ENCODE measurements at regions not wholly inside any gene's neighbourhood (a gene's known extent, or its start where the extent isn't known, plus 50 kb on each side); places are given as distances from the start of the nearest gene placed in this dataset.

GRCh38 chr11:112769584-112769983 is 191.6 kb upstream of the NCAM1 start:
- no peak for ATAC-seq
- peaks cover 0 to 3% (median 0%) of the 10 kb centered on the region in 9 donors for H3K9me3 Mint-ChIP-seq
- DNase-seq: no peak
- POLR2A ChIA-PET: no interaction called here
- H3K36me3 Mint-ChIP-seq: no peaks in the 10 kb centered on the region
- peaks cover 0 to 4% (median 0%) of the 10 kb centered on the region in 4 donors for H3K4me1 Mint-ChIP-seq
- H3K4me3 Mint-ChIP-seq: no peak overlapping the region
- no peak overlapping the region for H3K27ac Mint-ChIP-seq
- H3K27me3 Mint-ChIP-seq: peaks cover 0 to 37% (median 5%) of the 10 kb centered on the region in 5 donors

DNA sequence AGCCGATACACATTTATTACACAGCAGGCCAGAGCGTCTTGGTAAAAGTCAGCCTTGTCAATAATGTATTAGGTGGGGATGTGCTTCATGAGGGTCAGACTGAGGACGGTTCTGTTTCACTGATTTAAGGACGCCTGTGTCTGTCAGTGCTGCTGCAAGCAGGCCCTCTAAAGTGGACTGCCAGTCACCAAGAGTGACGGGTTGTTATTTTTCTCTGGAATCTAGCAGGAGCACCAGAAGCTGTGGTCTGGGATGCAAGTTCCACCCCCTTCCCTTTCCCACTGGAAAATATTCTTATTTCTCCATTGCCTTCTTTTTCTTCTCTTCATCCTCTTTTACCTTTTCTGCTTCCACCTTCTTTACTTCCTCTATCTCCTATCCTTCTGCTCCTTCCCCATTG is 191.2 kb upstream of the NCAM1 start:
- Mint-ChIP-seq H3K9me3 (peaks cover 0 to 2% (median 0%) of the 10 kb centered on the region in 9 donors), H3K27me3 (peaks cover 0 to 37% (median 5%) of the 10 kb centered on the region in 5 donors), H3K4me3 (no peak overlapping the region), H3K27ac (no peak overlapping the region), H3K36me3 (no peaks in the 10 kb centered on the region), H3K4me1 (peaks cover 0 to 4% (median 0%) of the 10 kb centered on the region in 4 donors)
- DNase-seq (no peak), ATAC-seq (no peak)
- POLR2A ChIA-PET: no interaction called here

- peaks cover 0 to 37% (median 5%) of the 10 kb centered on the region in 5 donors for H3K27me3 Mint-ChIP-seq
- DNase-seq (no peak), ATAC-seq (no peak)
- H3K4me1 Mint-ChIP-seq: peaks cover 0 to 4% (median 0%) of the 10 kb centered on the region in 4 donors
- POLR2A ChIA-PET: no interaction called here
- H3K9me3 Mint-ChIP-seq: peaks cover 0 to 2% (median 0%) of the 10 kb centered on the region in 9 donors
- no peak overlapping the region for H3K27ac Mint-ChIP-seq
- no peak overlapping the region for H3K4me3 Mint-ChIP-seq
- no peaks in the 10 kb centered on the region for H3K36me3 Mint-ChIP-seq
Observed at GRCh38 chr11:112770487-112770886, 190.7 kb upstream of the NCAM1 start.

- peaks cover 0 to 2% (median 0%) of the 10 kb centered on the region in 9 donors for H3K9me3 Mint-ChIP-seq
- no peaks in the 10 kb centered on the region for H3K36me3 Mint-ChIP-seq
Observed at GRCh38 chr11:112771851-112772250, 189.4 kb upstream of the NCAM1 start.

DNA sequence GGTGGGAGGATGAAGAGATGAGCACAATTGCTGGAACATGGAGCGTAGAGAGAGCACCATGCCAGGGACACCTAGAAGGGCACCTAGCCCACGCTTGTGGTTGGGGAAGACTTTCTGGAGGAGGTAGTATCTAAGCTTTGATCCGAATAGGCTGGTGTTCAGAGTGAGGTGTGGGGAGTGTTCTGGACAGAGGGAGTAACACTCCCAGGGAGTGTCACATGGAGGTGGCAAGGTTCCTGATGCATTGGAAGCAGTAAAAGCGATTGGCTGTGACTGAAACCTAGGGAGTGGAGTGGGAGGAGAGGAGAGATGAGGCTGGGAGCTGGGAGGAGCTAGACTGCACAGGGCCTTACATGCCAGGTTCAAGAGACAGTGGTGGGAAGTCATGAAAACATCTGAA is 188.0 kb upstream of the NCAM1 start:
- no peak overlapping the region for H3K4me3 Mint-ChIP-seq
- POLR2A ChIA-PET: no interaction called here
- peaks cover 0 to 37% (median 5%) of the 10 kb centered on the region in 5 donors for H3K27me3 Mint-ChIP-seq
- peaks cover 0 to 4% (median 0%) of the 10 kb centered on the region in 4 donors for H3K4me1 Mint-ChIP-seq
- ATAC-seq (no peak), DNase-seq (no peak)
- H3K27ac Mint-ChIP-seq: no peak overlapping the region
- peaks cover 0 to 2% (median 0%) of the 10 kb centered on the region in 9 donors for H3K9me3 Mint-ChIP-seq
- no peaks in the 10 kb centered on the region for H3K36me3 Mint-ChIP-seq

More at GRCh38 chr11:112771851-112772250, 189.4 kb upstream of the NCAM1 start:
- DNase-seq (no peak), ATAC-seq (no peak)
- Mint-ChIP-seq H3K27me3 (peaks cover 0 to 37% (median 5%) of the 10 kb centered on the region in 5 donors), H3K4me3 (no peak overlapping the region), H3K4me1 (peaks cover 0 to 4% (median 0%) of the 10 kb centered on the region in 4 donors), H3K27ac (no peak overlapping the region)
- POLR2A ChIA-PET: no interaction called here

GRCh38 chr11:112776834-112777233 is 184.4 kb upstream of the NCAM1 start:
- Mint-ChIP-seq H3K4me3 (no peak overlapping the region), H3K27ac (no peak overlapping the region), H3K4me1 (peaks cover 0 to 4% (median 0%) of the 10 kb centered on the region in 4 donors), H3K27me3 (peaks cover 3 to 36% (median 9%) of the 10 kb centered on the region in 5 donors), H3K36me3 (no peaks in the 10 kb centered on the region), H3K9me3 (peaks cover 0 to 2% (median 0%) of the 10 kb centered on the region in 9 donors)
- DNase-seq: no peak
- POLR2A ChIA-PET: no interaction called here
- ATAC-seq: no peak

- Mint-ChIP-seq H3K27ac (no peak overlapping the region), H3K27me3 (peaks cover 5 to 38% (median 11%) of the 10 kb centered on the region in 5 donors), H3K36me3 (no peaks in the 10 kb centered on the region), H3K9me3 (peaks cover 0 to 2% (median 0%) of the 10 kb centered on the region in 9 donors), H3K4me3 (no peak overlapping the region), H3K4me1 (peaks cover 0 to 4% (median 0%) of the 10 kb centered on the region in 4 donors)
- POLR2A ChIA-PET: no interaction called here
- DNase-seq (no peak), ATAC-seq (no peak)
Observed at GRCh38 chr11:112777283-112777751, 183.9 kb upstream of the NCAM1 start.

- peaks cover 0 to 2% (median 0%) of the 10 kb centered on the region in 9 donors for H3K9me3 Mint-ChIP-seq
Observed at GRCh38 chr11:112778091-112778876, 182.9 kb upstream of the NCAM1 start.

GRCh38 chr11:112778877-112779266 is 182.3 kb upstream of the NCAM1 start:
- Mint-ChIP-seq H3K27me3 (peaks cover 2 to 30% (median 11%) of the 10 kb centered on the region in 5 donors), H3K4me1 (no peaks in the 10 kb centered on the region), H3K36me3 (no peaks in the 10 kb centered on the region), H3K27ac (no peak overlapping the region), H3K4me3 (no peak overlapping the region), H3K9me3 (peaks cover 0 to 2% (median 0%) of the 10 kb centered on the region in 9 donors)
- ATAC-seq: no peak
- no peak for DNase-seq
- POLR2A ChIA-PET: no interaction called here

More at GRCh38 chr11:112778091-112778876, 182.9 kb upstream of the NCAM1 start:
- no peak for DNase-seq
- POLR2A ChIA-PET: no interaction called here
- Mint-ChIP-seq H3K4me1 (peaks cover 0 to 2% (median 0%) of the 10 kb centered on the region in 4 donors), H3K27ac (no peak overlapping the region), H3K27me3 (peaks cover 2 to 36% (median 11%) of the 10 kb centered on the region in 5 donors), H3K36me3 (no peaks in the 10 kb centered on the region), H3K4me3 (no peak overlapping the region)
- no peak for ATAC-seq

DNA sequence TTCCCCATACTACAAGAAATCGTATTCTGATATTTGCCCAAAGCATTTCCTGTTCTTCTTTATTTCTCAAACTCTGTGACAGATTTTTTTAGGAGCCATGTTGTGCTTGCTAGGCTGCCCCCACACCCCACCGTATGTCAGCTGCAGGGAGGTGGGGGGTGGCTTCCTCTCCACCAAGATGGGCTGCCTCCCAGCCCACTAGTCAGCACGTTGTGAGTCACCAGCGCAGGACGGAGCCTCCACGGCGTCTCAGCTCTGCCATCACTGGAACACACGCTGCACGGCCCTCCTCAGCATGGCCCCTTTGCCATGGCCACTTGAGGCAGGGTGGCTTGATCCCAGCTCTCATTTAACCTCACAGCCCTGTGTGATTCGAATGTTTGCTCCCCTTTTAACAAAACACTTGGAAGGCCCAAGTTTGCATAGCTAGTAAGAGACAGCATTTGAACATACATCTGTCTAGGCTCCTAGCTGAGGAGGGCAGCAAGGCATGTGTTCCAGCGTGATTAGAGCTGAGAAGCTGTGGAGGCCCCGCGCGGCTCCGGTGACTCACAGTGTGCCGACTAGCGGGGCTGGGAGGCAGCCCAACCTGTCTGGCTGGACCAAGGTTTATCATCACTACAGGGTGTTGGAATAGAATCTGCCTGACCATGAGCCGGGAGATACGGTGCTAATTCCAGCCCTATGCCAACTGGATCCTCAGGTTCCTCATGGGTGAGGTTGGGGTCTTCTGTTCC is 180.7 kb upstream of the NCAM1 start:
- Mint-ChIP-seq H3K9me3 (peaks cover 0 to 2% (median 0%) of the 10 kb centered on the region in 9 donors), H3K27ac (no peak overlapping the region), H3K36me3 (no peaks in the 10 kb centered on the region), H3K4me3 (no peak overlapping the region), H3K4me1 (no peaks in the 10 kb centered on the region), H3K27me3 (peaks cover 4 to 24% (median 11%) of the 10 kb centered on the region in 5 donors)
- DNase-seq (no peak), ATAC-seq (no peak)
- POLR2A ChIA-PET: no interaction called here

DNA sequence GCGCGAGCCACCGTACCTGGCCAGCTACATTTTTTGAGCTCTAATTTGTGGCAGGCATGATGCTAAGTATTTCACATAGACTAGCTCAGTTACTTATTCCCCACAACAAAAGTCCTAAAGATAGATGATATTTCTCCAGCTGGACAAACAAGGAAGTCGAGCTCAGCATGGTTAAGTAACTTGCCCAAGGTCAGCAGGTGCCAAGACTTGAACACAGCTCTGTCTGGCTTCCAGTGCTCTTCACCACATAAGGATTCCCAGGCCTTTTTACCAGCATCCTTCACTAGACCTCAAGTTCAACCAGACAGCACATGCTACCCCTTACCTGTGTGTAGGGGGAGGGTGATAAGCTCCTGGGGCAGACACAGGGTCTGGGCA is 177.3 kb upstream of the NCAM1 start:
- Mint-ChIP-seq H3K4me1 (no peaks in the 10 kb centered on the region), H3K4me3 (no peak overlapping the region), H3K27ac (no peak overlapping the region), H3K9me3 (peaks cover 0 to 2% (median 0%) of the 10 kb centered on the region in 9 donors), H3K36me3 (no peaks in the 10 kb centered on the region), H3K27me3 (peaks cover 7 to 31% (median 14%) of the 10 kb centered on the region in 5 donors)
- DNase-seq (no peak), ATAC-seq (no peak)
- POLR2A ChIA-PET: no interaction called here

DNA sequence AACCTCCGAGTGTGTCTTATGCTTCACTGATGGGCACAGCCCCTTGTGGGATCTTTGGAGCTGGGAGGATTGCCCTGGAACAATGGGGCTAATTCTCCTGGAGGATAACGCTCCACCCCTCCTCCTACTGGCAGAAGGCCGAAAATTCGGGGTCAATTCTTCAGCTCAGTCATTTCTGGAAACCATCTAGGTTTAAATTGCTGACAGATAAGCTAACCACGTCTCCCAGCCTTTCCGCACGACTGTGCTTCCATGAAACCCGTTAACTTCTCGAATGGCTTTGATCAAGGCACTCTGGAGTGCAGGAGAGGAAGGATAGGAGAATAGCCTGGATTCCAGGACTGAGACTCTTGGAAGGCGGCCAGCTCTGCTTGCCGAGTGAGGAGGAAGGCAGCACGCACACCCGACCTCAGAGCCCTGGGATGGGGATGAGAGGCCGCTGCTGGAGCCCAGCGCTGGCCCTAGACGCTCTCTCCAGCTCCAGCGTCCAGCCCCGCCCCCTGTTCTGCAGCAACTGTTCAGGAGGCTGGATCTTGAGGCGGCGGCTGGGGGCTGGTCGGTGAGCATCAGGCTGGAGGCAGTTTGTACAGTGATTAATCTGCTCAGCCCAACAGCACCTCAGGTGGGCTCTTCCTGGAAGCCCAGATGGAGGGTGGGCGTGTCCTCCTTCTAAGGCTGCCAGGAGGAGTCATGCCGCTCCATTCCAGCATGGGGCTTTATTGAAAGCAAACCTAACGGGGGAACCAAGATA is 176.7 kb upstream of the NCAM1 start:
- H3K9me3 Mint-ChIP-seq: peaks cover 0 to 2% (median 0%) of the 10 kb centered on the region in 9 donors
- ATAC-seq (no peak), DNase-seq (no peak)
- H3K27me3 Mint-ChIP-seq: peaks cover 5 to 25% (median 12%) of the 10 kb centered on the region in 5 donors
- no peaks in the 10 kb centered on the region for H3K4me1 Mint-ChIP-seq
- POLR2A ChIA-PET: no interaction called here
- no peak overlapping the region for H3K4me3 Mint-ChIP-seq
- H3K27ac Mint-ChIP-seq: no peak overlapping the region
- no peaks in the 10 kb centered on the region for H3K36me3 Mint-ChIP-seq
